Activated CD8-positive, alpha-beta memory T cell treated with anti-CD3 and anti-CD28 coated beads, Interleukin-2, amount 50 U/mL, for 1 hour (primary cell): ENCODE measurements at regions not wholly inside any gene's neighbourhood (a gene's known extent, or its start where the extent isn't known, plus 50 kb on each side); places are given as distances from the start of the nearest gene placed in this dataset.
"Not testable (repeated sequence)": the region's sequence is repeated elsewhere in the genome, so short reads cannot be mapped to it uniquely, and the experiment has no call there.

Source experiments
- DNase-seq: peaks from one replicate; pipeline ENCODE4 v3.0.0-alpha.2; 2020; ENCODE audit errors: extremely low read depth

DNA sequence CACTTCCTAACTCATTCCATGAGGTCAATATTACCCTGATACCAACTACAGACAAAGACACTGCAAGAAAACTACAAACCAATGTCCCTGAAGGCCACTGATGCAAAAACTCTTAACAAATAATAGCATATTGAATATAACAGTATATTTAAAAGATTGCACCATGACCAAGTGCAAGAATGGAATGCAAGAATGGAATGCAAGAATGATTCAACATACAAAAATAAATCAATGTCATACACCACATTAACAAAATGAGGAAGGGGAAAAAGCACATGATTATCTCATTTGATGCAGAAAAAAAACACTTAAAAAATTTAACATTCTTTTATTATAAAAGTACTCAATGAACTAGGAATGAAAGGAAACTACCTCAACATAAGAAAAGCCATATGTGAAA, 463.1 kb upstream of the NECTIN3 start:
- DNase-seq = no peak

DNA sequence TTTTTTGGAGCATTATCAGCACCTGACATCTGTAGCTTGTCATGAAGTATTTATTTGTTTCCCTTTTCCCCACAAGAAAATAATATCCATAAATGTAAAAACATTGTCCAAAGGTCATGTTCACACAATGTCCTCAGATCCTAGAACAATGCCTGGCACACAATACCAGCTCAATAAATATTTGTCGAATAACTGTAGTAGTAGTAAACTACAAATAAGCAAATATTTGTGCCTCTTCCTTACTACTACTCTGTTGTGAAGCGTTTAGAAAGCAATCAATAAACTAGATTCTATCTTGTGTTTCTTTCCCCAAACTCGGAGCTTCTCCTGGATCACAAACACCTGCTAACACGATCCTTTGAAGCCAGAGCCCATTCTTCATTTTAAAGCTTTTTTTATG, 459.6 kb upstream of the NECTIN3 start:
- DNase-seq = no peak

DNA sequence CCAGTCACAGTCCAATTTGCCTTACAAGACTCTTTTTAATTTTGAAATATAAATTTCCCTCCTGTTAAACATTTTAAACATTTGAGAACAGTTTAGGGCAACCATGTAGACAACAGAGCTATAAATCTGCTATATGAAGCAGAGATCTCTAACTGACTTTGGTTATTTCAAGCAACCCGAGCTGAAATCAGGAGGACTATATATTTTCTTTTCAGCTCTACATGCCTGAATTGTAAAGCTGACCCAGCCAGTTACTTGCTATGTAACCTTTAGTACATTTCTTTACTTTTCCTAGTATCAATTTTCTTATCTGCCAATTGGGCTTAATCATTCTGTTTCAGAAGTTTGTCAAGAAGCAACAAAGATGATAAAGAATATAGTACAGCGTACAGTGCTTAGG, 457.4 kb upstream of the NECTIN3 start:
- no peak for DNase-seq

DNA sequence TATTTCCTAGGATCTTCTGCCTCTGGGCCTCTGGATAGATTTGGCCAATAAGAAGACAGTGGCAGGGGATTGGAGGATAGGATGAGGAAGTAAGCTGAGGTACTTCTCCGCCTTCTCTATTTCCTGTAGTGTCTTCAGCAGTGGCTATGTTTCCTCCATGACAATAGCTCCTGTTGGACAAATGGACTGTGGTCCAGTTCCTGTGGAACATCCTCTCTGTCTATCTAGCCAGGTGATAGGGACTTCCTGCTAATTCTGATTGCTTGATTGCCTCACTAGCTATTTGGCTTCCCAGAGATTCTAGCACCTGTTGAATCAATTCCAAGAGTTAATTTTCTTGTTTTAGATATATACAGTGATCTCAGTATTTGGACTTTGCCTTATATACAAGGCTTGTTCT, 456.2 kb upstream of the NECTIN3 start:
- DNase-seq = no peak

DNA sequence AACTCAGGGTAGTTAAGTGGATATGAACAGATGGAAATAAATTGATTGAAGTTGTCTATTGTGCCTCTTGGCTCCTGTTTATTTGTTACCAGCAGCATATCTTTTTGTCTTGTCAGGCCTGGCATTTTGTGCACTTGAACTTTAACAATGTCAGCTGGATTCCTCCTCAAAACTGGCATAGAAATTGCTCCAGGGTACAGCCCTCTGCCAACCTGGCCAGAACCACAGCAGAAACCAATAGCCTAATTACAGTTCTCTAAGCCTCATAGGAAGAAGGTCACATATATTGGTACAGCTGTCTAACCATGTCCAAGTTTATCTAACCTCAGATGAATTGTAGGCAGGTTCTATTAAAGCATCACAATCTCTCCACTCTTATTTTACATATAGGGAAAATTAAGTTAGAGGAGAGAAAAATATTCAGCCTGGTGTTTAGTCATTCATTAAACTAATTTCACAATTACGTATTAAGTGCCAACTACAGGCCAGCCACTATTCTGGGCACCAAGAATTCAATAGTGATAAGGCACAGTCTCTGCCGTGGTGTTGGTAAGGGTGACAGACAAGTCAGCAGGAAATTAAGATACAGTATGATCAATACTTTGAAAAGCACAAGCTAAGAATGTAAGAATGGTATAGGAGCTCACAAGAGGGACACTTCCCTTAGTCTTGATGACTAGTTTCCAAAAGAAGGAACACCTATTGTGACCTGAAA, 452.9 kb upstream of the NECTIN3 start:
- DNase-seq = no peak

DNA sequence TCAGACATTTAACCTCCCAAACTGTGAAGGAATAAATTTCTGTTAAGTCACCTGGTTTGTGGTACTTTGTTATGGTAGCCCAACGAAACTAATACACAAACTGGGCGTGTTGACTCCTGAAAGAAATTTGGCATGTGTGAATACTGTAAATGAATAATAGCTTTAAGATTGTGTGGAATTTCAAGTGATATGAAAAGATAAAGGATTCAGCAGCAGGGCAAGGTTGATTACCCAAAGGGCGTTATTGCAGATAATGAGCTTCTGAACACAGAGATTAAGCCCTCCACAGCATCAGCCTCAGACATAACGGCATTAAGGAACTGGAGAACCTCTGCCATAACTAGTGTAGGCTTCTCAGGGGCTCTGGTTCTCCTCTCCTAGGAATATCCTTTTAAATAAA, 451.5 kb upstream of the NECTIN3 start:
- DNase-seq = no peak

DNA sequence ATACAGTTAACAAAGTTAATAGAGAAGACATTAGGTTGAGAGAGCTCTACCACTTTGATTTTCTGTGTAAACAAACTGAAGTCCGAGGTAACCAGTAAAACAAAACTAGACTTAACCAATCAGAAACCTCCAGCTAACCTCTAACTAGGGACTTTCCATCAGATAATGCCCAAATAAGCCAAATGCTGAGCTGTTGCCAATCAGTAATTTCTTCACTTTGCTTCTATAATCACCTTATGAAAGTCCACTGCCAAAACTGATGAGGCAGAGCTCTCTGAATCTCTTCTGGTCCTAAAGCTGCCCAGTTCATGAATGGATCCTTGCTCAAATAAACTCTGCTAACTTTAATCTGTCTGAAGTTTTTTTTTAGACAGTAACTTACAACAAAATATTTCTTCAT, 448.0 kb upstream of the NECTIN3 start:
- DNase-seq = no peak

DNA sequence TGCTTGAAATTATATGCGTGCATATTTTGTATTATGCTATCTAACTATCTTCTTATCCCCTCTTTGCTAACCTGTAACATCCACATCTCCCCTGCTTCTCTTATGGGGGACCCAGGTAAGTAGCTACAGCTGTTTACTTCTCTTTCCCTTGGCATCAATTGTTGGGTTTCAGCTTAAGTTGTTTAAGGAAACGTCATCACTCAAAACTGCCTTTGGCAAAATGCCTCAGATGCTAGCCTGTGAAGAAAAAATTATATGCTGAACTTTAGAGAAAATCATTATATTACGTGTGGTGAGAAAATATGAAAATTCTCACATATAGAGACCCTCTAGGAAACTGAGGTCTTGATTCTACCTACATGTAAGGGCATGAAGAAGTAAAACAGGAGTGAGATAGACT, 447.0 kb upstream of the NECTIN3 start:
- DNase-seq = no peak

DNA sequence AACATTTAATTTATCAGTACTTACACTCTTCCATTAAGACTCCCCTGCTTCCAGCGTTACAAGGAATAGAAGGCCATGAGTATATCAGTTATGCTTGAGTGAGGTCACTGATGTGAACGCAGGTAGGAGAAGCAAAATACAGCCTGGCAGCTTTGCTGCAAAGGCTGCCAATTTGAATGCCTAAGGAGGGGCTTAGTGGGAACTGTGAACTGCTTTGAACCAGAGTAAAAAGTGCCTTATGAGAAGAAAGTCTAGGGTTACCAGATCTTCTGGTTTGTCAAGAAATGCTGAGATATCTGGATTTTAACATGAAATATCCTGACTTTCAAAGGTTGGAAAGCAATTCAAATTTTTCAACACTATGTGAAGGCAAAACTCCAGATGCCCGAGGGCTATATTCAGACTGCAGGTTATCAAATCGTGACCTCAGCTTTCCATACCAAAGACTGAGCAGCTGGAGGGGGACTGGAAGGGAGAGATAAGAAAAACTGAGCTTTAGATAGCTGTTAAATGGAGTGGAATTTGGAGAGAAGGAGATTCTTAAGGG, 446.3 kb upstream of the NECTIN3 start:
- no peak for DNase-seq

DNA sequence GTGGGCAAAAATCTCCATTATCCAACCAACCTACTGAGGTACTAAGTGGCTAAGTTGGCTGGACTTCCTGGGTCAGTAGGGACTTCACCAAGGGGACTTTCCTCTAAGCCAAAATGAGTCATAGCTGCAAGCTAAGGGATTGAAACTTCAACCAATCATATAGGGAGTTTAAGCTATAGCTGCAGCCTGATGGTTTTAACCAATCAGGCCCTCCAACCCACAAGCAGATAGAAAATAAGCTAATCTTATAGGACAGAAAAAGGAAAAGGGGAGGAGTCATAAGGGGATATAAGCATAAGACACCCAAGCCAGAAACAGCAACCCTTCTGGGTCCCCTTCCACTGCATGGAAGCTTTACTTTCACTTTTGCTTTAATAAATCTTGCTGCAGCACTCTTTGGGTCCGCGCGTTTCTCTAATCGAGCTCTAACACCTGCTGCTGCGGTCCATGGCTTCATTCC, 444.9 kb upstream of the NECTIN3 start:
- DNase-seq = not testable (repeated sequence)

DNA sequence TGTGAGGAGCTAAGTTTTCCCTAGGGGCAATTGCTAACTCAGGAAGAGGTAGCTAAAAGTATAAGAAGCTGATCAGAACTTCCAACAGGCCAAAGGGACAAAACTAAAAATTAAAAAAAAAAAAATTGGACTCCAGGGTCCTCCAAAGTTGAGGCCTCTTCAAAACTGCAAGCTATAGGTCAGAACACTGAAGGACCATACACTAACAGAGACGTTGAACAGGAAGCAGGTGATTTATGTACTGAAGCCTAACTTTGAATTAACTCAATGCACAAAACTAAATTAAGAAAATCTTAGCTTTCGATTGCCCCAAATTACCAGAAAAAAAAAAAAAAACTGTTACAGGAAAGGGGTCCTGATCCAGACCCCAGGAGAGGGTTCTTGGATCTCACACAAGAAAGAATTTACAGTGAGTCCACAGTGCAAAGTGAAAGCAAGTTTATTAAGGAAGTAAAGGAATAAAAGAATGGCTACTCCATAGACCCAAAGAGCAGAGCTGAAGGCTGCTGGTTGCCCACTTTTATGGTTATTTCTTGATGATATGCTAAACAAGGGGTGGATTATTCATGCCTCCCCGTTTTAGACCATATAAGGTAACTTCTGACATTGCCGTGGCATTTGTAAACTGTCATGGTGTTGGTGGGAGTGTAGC, 442.8 kb upstream of the NECTIN3 start:
- no peak for DNase-seq

DNA sequence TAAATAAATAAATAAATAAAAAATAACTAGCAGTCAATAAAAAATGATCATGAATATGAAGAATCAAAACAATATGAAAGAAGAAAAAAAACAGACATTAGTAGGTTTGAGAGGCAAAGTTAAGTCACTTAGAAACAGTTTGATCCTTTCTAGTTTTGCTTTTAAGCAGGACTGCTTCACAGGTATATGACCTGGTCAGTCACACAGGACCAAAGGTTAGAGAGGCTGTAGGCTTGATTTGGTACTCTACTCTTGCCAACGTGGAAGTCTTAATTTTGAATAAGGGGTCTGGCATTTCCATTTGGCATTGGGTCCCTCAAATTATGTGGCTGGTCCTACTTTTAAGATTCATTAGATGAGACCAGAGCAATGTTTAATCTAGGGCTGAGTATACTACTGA, 441.7 kb upstream of the NECTIN3 start:
- DNase-seq = no peak

DNA sequence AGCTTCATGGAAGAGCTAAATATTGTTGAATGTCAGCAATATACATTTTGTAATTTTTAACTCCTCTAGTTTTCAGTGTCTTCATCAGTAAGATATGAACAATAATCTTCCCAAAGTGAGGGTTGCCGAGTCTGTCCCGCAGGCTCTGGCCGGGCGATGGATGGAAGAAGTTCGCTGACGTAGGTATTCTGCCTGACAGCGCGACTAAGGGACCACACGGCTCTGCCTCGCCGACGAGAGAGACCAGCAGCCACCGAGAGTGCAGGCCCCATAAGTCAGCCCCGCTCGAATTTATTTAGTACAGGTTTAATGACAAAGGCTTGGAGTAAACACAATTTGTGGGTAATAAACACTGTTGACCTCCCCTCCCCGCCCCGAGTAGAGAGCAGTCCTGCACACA, 427.4 kb upstream of the NECTIN3 start:
- DNase-seq = no peak

DNA sequence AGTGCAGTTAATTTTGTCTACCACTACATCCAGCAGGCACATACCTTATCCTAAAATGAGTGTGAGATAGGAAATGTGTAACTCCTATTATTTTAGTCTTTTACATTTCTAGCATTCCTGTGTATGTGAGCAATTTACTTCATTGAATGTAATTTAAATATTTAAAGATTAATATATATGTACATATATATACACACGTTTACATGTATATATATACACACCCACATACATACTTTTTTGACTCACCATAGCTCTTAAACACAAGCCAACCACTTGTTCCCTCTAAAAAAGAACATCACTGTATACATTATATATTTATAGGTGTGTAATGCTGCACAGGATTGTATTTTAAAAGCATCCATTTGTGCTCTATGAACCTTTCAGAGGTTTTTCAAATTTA, 425.6 kb upstream of the NECTIN3 start:
- no peak for DNase-seq

DNA sequence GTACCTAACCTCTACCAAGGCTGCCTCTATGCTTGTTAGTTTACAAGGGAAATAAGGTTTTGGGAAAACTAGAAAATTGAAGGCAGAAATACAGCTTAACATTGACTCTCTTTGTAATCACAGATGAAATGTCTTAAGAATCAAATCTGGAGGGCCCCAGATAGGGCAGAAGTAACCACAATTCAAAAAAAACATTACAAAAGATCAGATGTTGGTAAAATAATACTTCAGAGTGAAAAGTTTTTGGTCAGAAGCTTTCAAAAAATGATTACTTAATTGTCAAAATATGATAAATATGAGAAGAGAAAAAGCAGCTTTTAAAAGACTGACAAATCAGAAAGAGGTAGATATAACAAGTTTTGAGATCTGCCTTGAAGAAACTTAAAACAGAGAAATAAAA, 425.1 kb upstream of the NECTIN3 start:
- DNase-seq = no peak

DNA sequence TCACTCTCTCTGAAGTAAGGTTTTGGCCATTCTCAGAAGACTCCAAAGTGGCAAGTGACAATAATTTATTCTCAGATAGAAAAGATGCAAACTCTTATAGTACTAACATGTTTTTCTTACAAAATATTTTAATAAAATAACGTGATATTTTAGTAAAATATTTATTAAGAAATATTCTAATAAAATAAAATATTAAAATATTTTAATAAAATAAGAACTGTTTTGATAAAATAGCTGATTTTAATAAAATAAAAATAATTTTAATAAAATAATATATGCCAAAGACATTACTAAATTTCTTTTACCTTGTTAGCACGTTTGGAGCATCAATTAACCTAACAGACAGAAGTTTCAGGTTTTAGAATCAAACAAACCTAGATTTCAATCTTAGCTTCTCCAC, 424.0 kb upstream of the NECTIN3 start:
- DNase-seq = no peak

DNA sequence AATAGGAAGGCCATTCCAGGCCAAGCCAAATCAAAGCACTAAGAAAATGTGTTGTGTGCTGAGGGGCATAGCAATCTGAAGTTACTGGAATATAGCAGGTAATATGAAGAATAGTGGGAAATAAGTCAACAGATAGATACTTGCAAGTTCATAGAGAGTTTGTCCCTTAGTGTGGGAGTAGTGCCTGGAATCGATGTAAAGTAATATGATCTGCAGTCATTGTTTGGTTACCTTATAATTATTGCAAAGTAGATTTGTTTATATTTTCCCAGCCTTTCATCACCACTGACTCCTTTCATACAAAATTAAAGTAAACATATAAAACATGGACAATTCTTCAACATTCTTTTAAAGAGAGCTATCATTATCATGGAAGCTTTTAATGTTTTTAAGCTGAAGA, 420.9 kb upstream of the NECTIN3 start:
- DNase-seq = no peak

DNA sequence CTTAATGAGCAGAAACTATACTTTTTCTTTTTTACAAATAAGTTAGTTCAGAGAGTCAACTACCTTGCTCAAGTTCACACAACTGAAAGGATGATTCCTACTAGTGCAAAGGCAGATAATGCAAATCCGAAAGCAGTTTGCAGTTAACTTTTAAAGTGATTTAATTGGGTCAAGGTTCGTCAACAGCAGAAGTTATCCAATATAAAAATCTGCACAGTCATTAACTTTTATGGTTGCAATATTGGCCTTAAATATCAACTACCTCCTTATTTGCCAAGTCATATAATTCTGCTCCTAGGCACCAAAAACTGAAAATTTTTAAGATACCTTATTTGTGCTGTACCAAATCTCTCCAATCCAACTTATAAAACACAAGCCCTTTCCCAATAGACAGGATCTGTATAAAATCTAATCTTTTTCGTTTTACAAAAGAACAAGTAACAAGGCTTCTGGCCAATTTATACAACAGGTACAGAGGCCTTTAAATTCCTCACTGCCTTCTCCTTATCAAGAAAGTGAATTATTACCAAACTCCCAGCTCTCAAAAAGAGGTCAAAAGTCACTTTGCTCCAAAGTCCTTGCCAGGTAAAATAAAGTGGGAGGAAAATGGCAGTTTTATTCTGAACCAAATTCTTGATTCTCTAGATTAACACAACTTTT, 416.6 kb upstream of the NECTIN3 start:
- DNase-seq = no peak

DNA sequence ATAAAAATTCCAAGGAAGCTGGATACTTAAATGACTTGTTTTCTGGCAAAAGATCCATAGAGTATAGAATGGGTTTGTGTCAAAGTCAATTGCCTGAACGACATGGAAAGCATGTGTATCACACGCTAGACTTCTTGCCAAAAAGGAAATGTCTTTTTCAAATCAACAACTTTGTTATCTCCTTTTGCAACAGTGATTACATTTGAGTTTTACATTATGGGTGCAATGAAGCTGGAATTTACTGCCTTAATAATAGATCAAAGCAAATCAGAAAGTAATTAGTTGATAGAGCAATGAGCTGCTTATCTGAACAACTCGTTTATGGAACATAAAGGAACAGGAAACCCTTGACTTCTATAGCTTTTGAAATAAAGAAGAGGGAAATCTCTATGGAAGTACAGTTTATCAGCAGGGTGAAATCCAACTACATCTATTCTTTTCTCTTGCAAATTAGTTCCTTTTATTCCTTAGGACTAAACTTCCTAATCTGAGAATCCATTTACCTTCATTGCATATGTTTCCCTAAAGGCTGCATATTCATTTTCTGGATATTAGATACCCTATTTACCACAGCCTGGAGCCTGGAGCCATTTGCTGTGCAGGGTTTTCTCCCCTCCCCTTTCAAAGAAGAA, 415.1 kb upstream of the NECTIN3 start:
- no peak for DNase-seq

DNA sequence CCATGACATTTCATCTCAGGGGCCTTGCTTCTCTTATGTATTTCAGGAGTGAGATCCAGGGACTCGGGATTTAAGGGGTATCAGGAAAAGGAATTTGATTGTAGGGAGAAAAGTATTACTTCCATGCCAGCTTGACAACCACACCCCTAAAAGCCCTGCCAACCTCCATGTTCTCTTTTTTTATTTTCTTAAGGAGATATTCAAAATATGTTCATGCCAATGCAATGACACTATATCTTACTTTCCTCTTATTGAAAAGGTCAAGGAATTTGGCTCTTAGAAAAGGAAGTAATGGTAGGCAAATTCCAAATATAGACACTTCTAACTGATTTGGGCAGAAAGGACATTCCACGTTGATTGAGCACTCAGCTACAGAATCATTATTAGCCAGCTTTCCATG, 407.5 kb upstream of the NECTIN3 start:
- DNase-seq = no peak

DNA sequence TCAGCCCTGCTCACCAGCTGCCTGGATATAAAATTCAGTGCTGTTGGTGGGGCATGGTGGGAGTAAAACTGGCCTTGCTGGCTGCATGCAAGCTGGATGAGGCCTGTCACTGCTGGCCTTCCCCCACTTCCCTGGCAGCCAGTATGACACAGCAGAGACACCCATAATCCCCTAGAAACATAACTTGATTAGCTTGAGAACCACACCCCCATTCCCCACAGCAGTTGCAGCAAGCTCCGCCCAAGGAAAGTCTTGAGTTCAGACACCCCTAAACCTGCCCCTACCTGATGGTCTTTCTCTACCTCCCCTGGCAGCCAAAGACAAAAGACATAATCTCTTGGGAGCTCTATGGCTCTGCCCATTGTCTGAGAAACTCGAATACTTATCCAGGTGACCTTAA, 405.1 kb upstream of the NECTIN3 start:
- DNase-seq = no peak

DNA sequence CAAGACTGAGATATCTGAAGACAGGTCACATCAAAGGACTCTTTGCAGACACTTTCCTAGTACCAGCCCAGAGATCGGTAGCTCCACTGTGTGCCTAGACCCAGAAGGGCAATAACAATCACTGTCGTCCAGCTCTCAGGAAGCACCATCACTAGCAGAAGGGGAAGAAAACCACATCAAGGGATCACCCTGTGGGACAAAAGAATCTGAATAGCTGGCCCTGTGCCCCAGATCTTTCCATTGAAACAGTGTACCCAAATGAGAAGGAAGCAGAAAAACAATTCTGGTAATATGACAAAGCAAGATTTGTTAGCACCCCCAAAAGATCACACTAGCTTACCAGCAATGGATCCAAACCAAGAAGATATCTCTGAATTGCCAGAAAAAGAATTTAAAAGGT, 404.4 kb upstream of the NECTIN3 start:
- no peak for DNase-seq

DNA sequence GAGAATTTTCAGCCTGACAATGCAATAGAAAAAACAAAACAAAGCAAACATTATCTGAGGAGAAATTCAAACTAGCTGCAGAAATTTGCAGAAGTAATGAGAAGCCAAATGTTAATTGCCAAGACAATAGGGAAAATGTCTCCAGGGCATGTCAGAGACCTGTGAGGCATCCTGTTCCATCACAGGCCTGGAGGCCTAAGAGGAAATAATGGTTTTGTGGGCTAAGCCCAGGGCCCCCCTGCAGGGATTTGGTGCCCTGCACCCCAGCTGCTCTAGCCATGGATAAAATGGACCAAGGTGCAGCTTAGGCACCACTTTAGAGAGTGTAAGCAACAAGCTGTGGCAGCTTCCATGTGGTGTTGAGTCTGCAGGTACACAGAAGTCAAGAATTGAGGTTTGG, 401.2 kb upstream of the NECTIN3 start:
- DNase-seq = no peak
